Erythroblast (primary cell): ENCODE measurements at regions not wholly inside any gene's neighbourhood (a gene's known extent, or its start where the extent isn't known, plus 50 kb on each side); places are given as distances from the start of the nearest gene placed in this dataset.
"Not testable (repeated sequence)": the region's sequence is repeated elsewhere in the genome, so short reads cannot be mapped to it uniquely, and the experiment has no call there.

ENCODE experiments used
- DNase-seq, 2 experiments: peaks; one replicate each; lab custom pipeline; 2025; lab: John Stamatoyannopoulos, UW
- GATA1 ChIP-seq: IDR thresholded peaks from 2 replicates; pipeline ENCODE4 v1.6.1; 2011; ENCODE audit warnings: low read depth, mild to moderate bottlenecking, control low read depth, low read length, moderate library complexity
- POLR2A ChIP-seq: IDR thresholded peaks from 2 replicates; pipeline ENCODE4 v1.6.1; 2011; ENCODE audit warnings: mild to moderate bottlenecking, low read length

DNA sequence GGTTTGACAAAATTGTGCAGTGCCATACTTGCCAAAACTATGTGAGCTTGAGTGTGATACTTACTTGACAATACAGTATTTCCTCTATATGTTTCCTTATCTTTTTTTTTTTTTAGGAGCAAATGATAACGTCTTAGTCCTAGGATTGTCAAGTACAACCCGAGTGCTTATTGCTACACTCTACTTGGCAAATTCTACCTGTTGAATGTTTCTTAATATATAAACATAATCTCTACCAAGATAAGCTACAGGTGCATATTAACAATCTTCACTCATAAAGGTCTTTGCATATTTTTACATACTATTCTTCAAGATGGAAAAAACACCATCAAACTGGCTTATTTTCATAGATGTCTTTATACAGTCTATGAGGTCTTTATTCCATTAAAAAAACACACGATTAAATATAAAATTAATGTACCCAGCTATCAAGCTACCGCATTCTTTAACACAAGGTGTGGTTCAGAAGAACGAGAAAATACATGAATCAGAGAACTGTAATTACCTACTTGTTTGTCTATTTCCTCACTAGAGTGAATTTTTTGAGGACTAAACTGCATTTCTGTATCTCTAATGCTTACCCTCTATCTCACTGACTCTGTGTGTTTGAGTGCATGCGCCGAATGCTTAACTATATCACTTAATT, 76.1 kb upstream of the PDSS1 start:
- DNase-seq = no peak
- TF ChIP-seq POLR2A (no peak), GATA1 (no peak)

DNA sequence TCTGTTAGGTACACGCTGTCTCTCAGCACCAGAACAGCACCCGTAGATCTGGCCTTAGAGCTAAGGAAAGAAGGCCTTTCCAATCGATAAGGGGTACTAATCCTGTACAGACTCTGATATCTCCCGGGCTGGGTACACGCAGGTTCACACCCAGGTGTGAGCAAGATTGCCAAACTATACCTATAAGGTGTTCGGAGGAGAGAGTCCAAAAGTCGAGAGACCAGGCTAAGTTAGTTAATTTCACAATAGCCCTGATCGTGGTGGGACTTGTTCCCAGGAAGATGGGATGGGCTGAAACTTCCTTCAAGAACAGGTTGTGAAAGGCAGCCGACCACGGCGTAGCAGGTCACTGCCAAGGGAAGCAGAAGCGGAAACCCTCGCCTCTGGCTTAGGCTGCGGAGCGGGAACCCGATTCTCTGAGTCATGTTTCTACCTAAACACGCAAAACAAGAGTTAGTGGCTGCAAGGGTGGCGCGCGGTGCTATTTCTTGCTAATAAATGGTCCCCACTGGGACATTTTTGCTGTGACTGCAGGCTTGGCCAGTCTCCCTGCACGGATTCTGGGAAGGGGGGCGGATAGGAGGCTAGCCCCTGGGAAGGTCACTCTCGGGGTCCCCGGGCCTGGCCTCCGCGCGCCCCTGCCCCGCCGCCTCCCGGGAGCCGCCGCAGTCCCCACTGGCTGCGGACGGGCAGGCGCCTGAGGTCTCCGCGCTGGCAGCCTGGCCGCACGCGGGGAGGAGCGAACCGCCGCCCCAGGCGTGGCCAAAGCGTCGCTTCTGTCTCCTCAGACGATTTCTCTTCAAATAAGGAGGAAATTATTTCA, 75.4 kb upstream of the PDSS1 start:
- TF ChIP-seq POLR2A (peak; percentile 59), GATA1 (no peak)
- DNase-seq = peak; percentile 58 to 76

DNA sequence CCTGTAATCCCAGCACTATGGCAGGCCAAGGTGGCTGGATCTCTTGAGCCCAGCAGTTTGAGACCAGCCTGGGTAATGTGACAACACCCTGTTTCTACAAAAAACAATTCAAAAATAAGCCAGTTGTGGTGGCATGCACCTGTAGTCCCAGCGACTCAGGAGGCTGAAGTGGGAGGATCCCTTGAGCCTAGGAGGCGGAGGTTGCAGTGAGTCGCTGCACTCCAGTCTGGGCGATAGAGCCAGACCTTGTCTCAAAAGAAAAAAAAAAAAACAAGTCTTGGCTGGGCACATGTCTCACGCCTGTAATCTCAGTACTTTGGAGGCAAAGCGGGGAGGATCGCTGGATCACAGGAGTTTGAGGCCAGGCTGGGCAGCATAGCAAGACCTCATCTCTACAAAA, 74.6 kb upstream of the PDSS1 start:
- no peak for TF ChIP-seq POLR2A
- TF ChIP-seq GATA1 = no peak
- DNase-seq = peak in 1 of 2 experiments; percentile 33

DNA sequence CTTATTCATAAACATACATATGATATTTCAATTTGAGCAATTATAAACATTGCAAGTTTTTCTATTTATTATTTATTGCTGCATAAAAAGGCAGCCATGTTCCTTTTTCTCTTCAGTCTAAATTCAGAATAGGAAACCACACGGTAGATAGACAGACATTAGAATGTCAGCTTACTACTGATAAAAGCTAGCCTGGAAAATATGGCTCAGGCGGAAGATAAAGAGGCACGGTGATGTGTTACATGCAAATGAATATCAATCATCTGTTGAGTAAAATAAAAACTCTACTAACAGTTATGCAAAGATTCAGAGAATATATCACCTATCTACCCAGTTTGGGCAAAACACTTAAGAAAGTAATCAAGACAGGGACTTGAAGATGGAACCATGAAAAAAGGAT, 73.5 kb upstream of the PDSS1 start:
- TF ChIP-seq GATA1 = no peak
- TF ChIP-seq POLR2A = peak; percentile 15
- peak; percentile 57 to 83 for DNase-seq

DNA sequence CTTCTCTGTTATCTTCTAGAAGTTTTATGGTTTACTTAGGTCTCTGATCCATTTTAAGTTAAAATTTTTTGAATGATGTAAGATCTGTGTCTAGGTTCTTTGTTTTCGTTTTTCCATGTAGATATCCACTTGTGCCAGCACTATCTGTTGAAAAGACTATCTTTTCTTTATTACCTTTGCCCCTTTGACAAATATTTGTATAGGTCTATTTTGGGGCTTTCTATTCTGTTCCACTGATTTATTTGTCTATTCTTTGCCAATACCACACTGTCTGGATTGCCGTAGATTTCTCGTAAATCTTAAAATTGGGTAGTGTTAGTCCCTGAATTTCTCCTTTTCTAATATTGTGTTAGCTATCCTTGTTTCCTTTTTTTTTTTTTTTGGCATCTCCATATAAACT, 71.4 kb upstream of the PDSS1 start:
- DNase-seq = no peak
- TF ChIP-seq POLR2A (no peak), GATA1 (no peak)

DNA sequence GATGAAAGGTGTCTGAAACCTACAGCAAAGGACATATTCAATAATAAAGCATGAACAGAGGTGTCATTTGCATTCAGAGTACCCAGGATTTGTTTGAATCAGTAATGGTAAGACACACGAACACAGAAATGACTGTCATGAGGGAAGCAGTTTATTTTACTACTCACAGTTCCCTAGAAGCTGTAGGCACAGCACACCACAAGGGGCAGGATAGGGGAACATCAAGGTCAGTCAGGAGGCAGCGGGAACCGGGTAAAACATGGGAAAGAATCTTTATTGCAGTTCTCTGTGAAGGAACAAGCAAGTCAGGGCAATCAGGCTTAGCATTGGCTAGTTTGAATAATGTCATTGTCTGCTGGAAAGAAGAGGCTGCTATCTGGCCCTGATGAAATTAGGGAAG, 70.2 kb upstream of the PDSS1 start:
- DNase-seq = peak in 1 of 2 experiments; percentile 27
- TF ChIP-seq GATA1 (no peak), POLR2A (no peak)

DNA sequence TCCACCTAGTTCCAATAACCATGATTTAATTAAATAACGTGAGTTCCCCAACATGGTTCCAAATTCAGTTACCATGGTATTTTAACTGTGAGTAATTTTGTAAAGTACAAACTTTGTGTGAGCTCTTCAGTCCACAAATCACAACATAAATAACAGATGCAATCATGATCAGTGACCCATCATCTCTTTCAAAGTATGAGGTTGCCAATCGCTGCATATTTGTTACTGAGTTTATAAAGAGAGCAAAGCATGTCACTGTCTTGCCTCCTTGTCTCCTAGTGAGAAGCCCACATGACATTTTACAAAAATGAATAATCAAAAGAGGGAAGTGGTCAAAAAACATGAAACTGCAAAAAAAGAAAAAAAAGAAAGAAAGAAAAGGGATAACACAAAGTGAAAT, 69.1 kb upstream of the PDSS1 start:
- no peak for DNase-seq
- no peak for TF ChIP-seq GATA1
- no peak for TF ChIP-seq POLR2A

DNA sequence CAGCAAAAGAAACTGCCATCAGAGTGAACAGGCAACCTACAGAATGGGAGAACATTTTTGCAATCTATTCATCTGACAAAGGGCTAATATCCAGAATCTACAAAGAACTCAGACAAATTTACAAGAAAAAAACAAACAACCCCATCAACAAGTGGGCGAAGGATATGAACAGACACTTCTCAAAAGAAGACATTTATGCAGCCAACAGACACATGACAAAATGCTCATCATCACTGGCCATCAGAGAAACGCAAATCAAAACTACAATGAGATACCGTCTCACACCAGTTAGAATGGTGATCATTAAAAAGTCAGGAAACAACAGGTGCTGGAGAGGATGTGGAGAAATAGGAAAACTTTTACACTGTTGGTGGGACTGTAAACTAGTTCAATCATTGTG, 65.3 kb upstream of the PDSS1 start:
- DNase-seq = not testable (repeated sequence)

DNA sequence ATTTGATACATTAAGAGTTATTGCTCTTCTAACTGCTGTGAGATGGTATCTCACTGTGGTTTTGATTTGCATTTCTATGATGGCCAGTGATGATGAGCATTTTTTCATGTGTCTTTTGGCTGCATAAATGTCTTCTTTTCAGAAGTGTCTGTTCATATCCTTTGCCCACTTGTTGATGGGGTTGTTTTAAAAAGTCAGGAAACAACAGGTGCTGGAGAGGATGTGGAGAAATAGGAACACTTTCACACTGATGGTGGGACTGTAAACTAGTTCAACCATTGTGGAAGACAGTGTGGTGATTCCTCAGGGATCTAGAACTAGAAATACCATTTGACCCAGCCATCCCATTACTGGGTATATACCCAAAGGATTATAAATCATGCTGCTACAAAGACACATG, 63.4 kb upstream of the PDSS1 start:
- DNase-seq = not testable (repeated sequence)

DNA sequence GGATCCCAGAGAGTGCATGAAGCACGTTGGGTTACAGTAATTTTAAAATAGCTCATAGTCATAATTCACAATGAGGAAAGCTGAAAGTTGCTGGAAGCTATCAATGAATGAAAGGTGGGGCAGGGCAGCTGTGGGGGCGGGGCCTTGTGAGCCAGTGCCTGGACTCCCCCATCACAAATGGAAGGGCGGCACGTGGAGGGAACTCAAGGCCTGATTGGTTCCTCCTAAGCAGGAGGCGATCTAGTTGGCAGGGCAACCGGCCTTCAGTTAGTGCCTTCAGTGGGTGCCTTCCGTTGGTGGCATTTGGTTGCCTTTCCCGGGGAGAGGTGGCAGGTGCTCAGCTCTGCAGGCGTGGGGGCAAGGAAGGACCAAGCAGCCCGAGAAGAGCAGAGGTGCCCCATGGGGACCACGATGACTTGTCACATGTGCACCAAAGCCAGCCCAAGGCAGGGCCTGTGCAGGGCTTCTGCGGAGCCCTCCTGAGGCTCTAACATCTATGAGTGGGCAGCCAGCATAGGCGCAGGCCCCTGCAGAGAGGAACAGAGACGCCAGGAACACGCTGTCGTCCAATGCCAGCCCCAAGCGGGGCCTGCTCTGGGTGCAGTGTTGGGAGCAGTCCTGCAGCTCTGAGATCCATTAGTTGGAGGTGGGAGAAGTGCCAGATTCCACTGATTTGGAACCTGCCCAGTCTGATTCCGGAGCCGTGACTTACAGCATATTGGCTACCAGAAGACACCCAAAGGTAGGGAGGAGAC, 59.8 kb upstream of the PDSS1 start:
- TF ChIP-seq GATA1 (no peak), POLR2A (no peak)
- no peak for DNase-seq

DNA sequence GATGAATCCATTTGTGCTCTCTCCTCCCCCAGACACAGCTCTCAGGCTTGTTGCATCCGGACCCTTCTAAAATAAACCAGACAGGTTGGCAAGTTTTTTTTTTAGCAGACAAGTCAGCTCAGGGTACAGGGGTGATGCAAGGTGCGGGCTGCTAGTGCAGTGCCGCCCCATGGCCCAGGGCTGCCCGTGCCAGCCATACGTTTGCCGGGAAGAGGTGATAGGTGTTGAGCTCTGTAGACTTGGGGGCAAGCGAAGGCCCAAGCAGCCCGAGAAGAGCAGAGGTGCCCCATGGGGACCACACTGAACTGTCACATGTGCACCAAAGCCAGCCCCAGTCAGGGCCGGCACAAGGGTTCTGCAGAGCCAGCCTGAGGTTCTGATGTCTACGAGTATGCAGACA, 57.1 kb upstream of the PDSS1 start:
- no peak for DNase-seq
- TF ChIP-seq GATA1 = no peak
- TF ChIP-seq POLR2A = no peak

DNA sequence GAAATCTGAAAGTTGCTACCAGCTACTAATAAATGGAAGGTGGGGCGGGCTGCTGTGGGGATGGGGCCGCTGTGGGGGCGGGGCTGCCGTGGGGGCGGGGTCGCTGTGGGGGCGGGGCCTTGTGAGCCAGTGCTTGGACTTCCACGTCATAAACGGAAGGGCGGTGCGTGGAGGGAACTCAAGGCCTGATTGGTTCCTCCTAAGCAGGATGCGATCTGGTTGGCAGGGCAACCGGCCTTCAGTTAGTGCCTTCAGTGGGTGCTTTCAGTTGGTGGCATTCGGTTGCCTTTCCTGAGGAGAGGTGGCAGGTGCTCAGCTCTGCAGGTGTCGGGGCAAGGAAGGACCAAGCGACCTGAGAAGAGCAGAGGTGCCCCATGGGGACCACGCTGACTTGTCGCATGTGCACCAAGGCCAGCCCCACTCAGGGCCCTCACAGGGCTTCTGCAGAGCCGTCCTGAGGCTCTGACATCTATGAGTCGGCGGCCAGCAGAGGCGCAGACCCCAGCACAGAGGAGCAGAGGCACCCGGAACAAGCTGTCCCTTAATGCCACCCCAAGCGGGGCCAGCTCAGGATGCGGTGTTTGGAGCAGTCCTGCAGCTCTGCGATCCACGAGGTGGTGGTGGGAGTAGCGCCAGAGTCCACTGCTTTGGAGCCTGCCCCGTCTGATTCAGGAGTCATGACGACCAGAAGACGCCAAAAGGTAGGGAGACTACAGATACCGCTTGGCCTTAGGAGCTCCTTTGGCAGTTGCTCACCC, 54.4 kb upstream of the PDSS1 start:
- DNase-seq = no peak
- TF ChIP-seq POLR2A = no peak
- no peak for TF ChIP-seq GATA1

DNA sequence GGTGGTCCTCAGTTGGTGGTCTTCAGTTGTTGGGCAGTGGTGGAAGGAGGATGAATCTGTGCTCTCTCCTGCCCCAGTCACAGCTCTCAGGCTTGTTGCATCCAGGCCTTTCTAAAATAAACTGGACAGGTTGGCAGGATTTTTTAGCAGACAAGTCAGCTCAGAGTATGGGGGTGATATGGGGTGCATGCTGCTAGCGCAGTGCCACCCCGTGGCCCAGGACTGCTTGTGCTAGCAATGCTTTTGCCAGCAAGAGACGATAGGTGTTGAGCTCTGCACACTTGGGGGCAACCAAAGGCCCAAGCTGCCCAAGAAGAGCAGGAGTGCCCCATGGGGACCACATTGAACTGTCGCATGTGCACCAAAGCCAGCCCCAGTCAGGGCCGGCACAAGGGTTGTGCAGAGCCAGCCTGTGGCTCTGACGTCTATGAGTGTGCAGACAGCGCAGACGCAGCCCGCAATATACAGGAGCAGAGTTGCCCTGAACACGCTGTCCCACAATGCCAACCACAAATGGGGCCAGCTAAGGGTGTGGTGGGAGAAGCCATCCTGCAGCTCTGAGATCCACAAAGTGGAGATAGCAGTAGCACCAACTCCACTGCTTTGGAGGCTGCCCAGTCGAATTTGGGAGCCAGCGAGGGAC, 49.8 kb upstream of the PDSS1 start:
- TF ChIP-seq POLR2A (no peak), GATA1 (no peak)

More for the DNA sequence above, 49.8 kb upstream of the PDSS1 start:
- DNase-seq = peak in 1 of 2 experiments; percentile 14
